OCI-LY7 (cell line): ENCODE measurements at regions not wholly inside any gene's neighbourhood (a gene's known extent, or its start where the extent isn't known, plus 50 kb on each side); places are given as distances from the start of the nearest gene placed in this dataset.

Experiments
- BruUV-seq: library from RNA; stranded (reverse); fragments of 400-500 nt; replicated peaks from 2 replicates; lab custom pipeline; 2021; lab: Mats Ljungman, UMichigan
- CTCF ChIA-PET: fragments of 300-600 bp; sonication (Branson Sonifier 250); formaldehyde crosslinking; loops from one replicate; lab custom pipeline; 2022; ENCODE audit warnings: antibody characterized with exemption; ENCODE audit not compliant: unreplicated experiment; lab: Charles Lee
- POLR2A ChIA-PET: fragments of 300-600 bp; sonication (Branson Sonifier 250); formaldehyde crosslinking; loops from one replicate; lab custom pipeline; 2022; ENCODE audit warnings: antibody characterized with exemption; lab: Charles Lee
- DNase-seq: peaks from one replicate; pipeline ENCODE4 v3.0.0-alpha.2; 2015; ENCODE audit warnings: low spot score
- H2AFZ ChIP-seq: fragments of 200-600 bp; sonication (generic), shearing (Covaris generic); 2 replicates; pipeline ENCODE4 v1.6.1; 2014; ENCODE audit warnings: mild to moderate bottlenecking, antibody characterized with exemption, low read length, moderate library complexity
- H3K27ac ChIP-seq: fragments of 200-600 bp; sonication (generic); 2 replicates; pipeline ENCODE4 v1.5.1; 2014; ENCODE audit warnings: mixed run types, low read depth, mild to moderate bottlenecking, moderate library complexity, low read length, inconsistent platforms; ENCODE audit not compliant: poor library complexity, severe bottlenecking
- H3K36me3 ChIP-seq: fragments of 200-600 bp; sonication (generic); 2 replicates; pipeline ENCODE4 v1.6.1; 2014; ENCODE audit warnings: mild to moderate bottlenecking, antibody characterized with exemption, low read length, moderate library complexity, mixed read lengths; ENCODE audit not compliant: insufficient read depth
- H3K4me1 ChIP-seq: fragments of 200-600 bp; sonication (generic); 2 replicates; pipeline ENCODE4 v1.5.1; 2014; ENCODE audit warnings: mild to moderate bottlenecking, low read length; ENCODE audit not compliant: insufficient read depth, poor library complexity, severe bottlenecking
- H3K4me2 ChIP-seq: fragments of 200-600 bp; sonication (generic); 2 replicates; pipeline ENCODE4 v1.6.1; 2014; ENCODE audit warnings: mild to moderate bottlenecking, low read length
- H3K4me3 ChIP-seq: fragments of 200-600 bp; sonication (generic); 2 replicates; pipeline ENCODE4 v1.5.1; 2014; ENCODE audit warnings: mild to moderate bottlenecking, low read depth, low read length; ENCODE audit not compliant: poor library complexity, severe bottlenecking
- H3K79me2 ChIP-seq: fragments of 200-600 bp; sonication (generic); 2 replicates; pipeline ENCODE4 v1.6.1; 2016; ENCODE audit warnings: low read depth, mild to moderate bottlenecking, low read length, moderate library complexity, mixed read lengths; ENCODE audit not compliant: insufficient read depth
- H3K9me2 ChIP-seq: fragments of 200-600 bp; sonication (generic); 2 replicates; pipeline ENCODE4 v1.6.1; 2016; ENCODE audit warnings: mild to moderate bottlenecking, low read length, mixed read lengths; ENCODE audit not compliant: insufficient read depth
- H3K9me3 ChIP-seq: fragments of 200-600 bp; sonication (generic); 2 replicates; pipeline ENCODE4 v1.6.1; 2014; ENCODE audit warnings: mild to moderate bottlenecking, mixed run types, low read length, mixed read lengths
- H4K20me1 ChIP-seq: fragments of 200-600 bp; sonication (generic); 2 replicates; pipeline ENCODE4 v1.6.1; 2014; ENCODE audit warnings: mild to moderate bottlenecking, antibody characterized with exemption, low read length, moderate library complexity, mixed read lengths; ENCODE audit not compliant: insufficient read depth
- EZH2phosphoT487 ChIP-seq: fragments of 200-600 bp; sonication (generic); IDR thresholded peaks from 2 replicates; pipeline ENCODE4 v1.6.1; 2018; ENCODE audit warnings: low read depth, borderline replicate concordance, mild to moderate bottlenecking, mixed run types, antibody characterized with exemption, low read length, moderate library complexity, mixed read lengths
- intact Hi-C: fragments of 100-400 bp; cut with micrococcal nuclease; formaldehyde crosslinking; loops from one replicate; pipeline ENCODE4 v1.10.0; 2022; ENCODE audit not compliant: unreplicated experiment
- TF ChIP-seq, protein P1 (sequence below): fragments of 200-600 bp; sonication (generic); conservative IDR thresholded peaks from 2 replicates; pipeline ENCODE4 v1.5.1; 2014; ENCODE audit warnings: mild to moderate bottlenecking, antibody characterized with exemption, low read length, moderate library complexity, mixed read lengths

DNA sequence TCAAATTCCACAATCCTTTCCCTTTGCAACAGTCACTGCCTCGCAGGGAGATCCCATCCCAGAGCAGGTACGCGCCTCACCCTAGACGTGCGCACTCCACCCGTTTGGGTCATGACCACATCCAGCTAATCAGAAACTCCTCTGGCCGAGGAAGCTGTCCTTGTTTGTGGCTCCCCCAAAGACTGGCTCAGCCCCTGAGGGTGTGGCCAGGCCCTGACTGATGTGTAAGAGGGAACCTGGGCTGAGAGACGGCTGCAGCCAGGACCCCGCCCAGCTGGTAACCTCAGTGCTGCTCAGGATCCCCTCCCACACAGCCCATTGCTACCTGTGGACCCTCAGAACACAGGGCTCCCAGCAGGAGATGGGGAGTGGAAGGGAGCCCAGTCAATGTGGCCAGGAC is 183.2 kb upstream of the SFSWAP start:
- Histone ChIP-seq H3K4me1 (no peaks in the 10 kb centered on the region), H2AFZ (no peak overlapping the region), H3K79me2 (no peaks in the 10 kb centered on the region), H3K4me3 (no peak overlapping the region), H3K4me2 (no peak overlapping the region), H3K27ac (no peak overlapping the region), H3K36me3 (no peaks in the 10 kb centered on the region), H3K9me2 (no peaks in the 10 kb centered on the region), H3K9me3 (no peaks in the 10 kb centered on the region), H4K20me1 (no peaks in the 10 kb centered on the region)
- DNase-seq = no peak
- BruUV-seq = no TSS peak
- intact Hi-C loops = no loop called here
- ChIA-PET POLR2A (interaction anchor here (0.7 kb wide), 1 partner anchor 14 kb away, joined by 3 read pairs; no protein-coding TSS in a partner anchor), CTCF (no interaction called here)
- TF ChIP-seq, protein P1, sequence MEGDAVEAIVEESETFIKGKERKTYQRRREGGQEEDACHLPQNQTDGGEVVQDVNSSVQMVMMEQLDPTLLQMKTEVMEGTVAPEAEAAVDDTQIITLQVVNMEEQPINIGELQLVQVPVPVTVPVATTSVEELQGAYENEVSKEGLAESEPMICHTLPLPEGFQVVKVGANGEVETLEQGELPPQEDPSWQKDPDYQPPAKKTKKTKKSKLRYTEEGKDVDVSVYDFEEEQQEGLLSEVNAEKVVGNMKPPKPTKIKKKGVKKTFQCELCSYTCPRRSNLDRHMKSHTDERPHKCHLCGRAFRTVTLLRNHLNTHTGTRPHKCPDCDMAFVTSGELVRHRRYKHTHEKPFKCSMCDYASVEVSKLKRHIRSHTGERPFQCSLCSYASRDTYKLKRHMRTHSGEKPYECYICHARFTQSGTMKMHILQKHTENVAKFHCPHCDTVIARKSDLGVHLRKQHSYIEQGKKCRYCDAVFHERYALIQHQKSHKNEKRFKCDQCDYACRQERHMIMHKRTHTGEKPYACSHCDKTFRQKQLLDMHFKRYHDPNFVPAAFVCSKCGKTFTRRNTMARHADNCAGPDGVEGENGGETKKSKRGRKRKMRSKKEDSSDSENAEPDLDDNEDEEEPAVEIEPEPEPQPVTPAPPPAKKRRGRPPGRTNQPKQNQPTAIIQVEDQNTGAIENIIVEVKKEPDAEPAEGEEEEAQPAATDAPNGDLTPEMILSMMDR = no peak
- TF ChIP-seq EZH2phosphoT487 = no peak

DNA sequence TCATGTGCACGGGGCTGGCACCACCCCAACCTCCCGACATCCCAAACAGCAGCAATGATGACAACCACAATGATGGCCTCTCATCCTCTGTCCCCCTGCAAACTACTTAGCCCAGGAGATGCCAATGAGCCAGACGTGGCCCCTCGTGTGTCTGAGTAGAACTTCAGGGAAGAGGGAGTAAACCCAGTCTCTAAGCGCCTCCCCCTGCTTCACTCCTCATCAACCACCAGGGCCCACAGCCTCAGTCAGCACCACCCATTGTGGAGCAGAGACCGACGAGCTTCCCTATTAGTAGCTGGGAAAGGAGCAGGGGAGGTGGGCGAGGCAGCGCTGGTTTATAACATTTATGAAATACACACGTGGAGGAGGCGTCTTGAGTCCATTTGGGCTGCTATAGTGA is 182.7 kb upstream of the SFSWAP start:
- TF ChIP-seq, protein P1 = no peak
- no peak for TF ChIP-seq EZH2phosphoT487
- Histone ChIP-seq H4K20me1 (no peaks in the 10 kb centered on the region), H3K4me1 (no peaks in the 10 kb centered on the region), H3K27ac (no peak overlapping the region), H3K9me3 (no peaks in the 10 kb centered on the region), H3K4me2 (no peak overlapping the region), H2AFZ (no peak overlapping the region), H3K4me3 (no peak overlapping the region), H3K36me3 (no peaks in the 10 kb centered on the region), H3K9me2 (no peaks in the 10 kb centered on the region), H3K79me2 (no peaks in the 10 kb centered on the region)
- no TSS peak for BruUV-seq
- intact Hi-C loops = no loop called here
- DNase-seq = no peak
- POLR2A ChIA-PET = no interaction called here
- CTCF ChIA-PET = no interaction called here

DNA sequence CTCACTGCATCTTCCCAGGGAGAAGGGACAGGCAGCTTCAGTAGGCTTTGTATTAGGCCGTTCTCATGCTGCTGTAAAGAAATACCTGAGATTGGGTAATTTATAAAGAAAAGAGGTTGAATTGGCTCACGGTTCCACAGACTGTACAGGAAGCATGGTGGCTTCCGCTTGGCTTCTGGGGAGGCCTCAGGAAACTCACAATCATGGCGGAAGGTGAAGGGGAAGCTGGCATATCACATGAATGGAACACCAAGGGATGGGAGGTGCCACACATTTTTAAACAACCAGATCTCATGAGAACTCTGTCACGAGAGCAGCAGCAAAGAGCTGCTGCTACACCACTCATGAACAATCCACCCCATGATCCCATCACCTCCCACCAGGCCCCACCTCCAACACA is 182.2 kb upstream of the SFSWAP start:
- Histone ChIP-seq H3K9me2 (no peaks in the 10 kb centered on the region), H2AFZ (no peak overlapping the region), H3K36me3 (no peaks in the 10 kb centered on the region), H3K4me1 (no peaks in the 10 kb centered on the region), H3K4me2 (no peak overlapping the region), H3K79me2 (no peaks in the 10 kb centered on the region), H3K27ac (no peak overlapping the region), H4K20me1 (no peaks in the 10 kb centered on the region), H3K9me3 (no peaks in the 10 kb centered on the region), H3K4me3 (no peak overlapping the region)
- TF ChIP-seq, protein P1 = no peak
- no peak for TF ChIP-seq EZH2phosphoT487
- intact Hi-C loops = no loop called here
- POLR2A ChIA-PET = no interaction called here
- BruUV-seq = no TSS peak
- no peak for DNase-seq
- CTCF ChIA-PET = no interaction called here
